ENCODE measurements at regions not wholly inside any gene's neighbourhood (a gene's known extent, or its start where the extent isn't known, plus 50 kb on each side); places are given as distances from the start of the nearest gene placed in this dataset.

DNA sequence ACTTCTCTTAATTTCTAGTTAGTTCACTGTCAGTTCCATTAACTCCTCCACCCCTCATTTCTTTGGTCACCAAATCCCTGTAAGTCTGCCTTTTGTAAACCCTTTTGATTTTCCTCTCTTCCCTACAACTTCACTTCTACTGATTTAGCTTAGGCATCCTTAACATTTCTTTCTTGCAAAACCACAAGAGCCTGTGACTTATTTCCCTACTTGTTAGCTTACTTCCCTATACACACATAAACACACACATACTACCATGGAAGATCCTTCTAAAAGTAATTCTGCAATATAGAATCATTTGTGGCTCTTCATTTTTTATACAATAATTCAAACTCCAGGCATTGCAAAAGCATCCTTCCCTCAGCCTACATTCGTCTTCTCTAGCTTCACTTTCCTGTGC, 494.3 kb upstream of the USP15 start:
- TF ChIP-seq, protein P1, sequence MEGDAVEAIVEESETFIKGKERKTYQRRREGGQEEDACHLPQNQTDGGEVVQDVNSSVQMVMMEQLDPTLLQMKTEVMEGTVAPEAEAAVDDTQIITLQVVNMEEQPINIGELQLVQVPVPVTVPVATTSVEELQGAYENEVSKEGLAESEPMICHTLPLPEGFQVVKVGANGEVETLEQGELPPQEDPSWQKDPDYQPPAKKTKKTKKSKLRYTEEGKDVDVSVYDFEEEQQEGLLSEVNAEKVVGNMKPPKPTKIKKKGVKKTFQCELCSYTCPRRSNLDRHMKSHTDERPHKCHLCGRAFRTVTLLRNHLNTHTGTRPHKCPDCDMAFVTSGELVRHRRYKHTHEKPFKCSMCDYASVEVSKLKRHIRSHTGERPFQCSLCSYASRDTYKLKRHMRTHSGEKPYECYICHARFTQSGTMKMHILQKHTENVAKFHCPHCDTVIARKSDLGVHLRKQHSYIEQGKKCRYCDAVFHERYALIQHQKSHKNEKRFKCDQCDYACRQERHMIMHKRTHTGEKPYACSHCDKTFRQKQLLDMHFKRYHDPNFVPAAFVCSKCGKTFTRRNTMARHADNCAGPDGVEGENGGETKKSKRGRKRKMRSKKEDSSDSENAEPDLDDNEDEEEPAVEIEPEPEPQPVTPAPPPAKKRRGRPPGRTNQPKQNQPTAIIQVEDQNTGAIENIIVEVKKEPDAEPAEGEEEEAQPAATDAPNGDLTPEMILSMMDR (IDR thresholded peaks at IDR 0.05; ENCODE audit: insufficient read depth, low read length) = no peak
- no peak for TF ChIP-seq SPI1 (IDR thresholded peaks at IDR 0.05; ENCODE audit: borderline replicate concordance, low read depth)
